GM19035 (cell line): ENCODE measurements at regions not wholly inside any gene's neighbourhood (a gene's known extent, or its start where the extent isn't known, plus 50 kb on each side); places are given as distances from the start of the nearest gene placed in this dataset.

Experiments
- ATAC-seq: cut with Tn5 transposase; IDR thresholded peaks from one replicate; pipeline ENCODE4 v1.9.1; 2021; ENCODE audit not compliant: unreplicated experiment

GRCh38 chr3:21357241-21357640 lies 393.8 kb downstream of the ZNF385D start:
- ATAC-seq = no peak

- no peak for ATAC-seq
These were observed 394.6 kb downstream of the ZNF385D start for GRCh38 chr3:21356402-21356801.

- ATAC-seq = no peak
These were observed 405.5 kb downstream of the ZNF385D start for GRCh38 chr3:21345382-21345976.

GRCh38 chr3:21331857-21332256 lies 419.2 kb downstream of the ZNF385D start:
- ATAC-seq = no peak

GRCh38 chr3:21331321-21331720 lies 419.7 kb downstream of the ZNF385D start:
- ATAC-seq = no peak

- no peak for ATAC-seq
These were observed 420.7 kb downstream of the ZNF385D start for GRCh38 chr3:21330293-21330692.

- ATAC-seq = no peak
These were observed 422.2 kb downstream of the ZNF385D start for GRCh38 chr3:21328711-21329390.

GRCh38 chr3:21326704-21327475 lies 424.1 kb downstream of the ZNF385D start:
- no peak for ATAC-seq

GRCh38 chr3:21314688-21315087 lies 436.3 kb downstream of the ZNF385D start:
- no peak for ATAC-seq

GRCh38 chr3:21310891-21311290 lies 440.1 kb downstream of the ZNF385D start:
- ATAC-seq = no peak

- ATAC-seq = no peak
These were observed 440.8 kb downstream of the ZNF385D start for GRCh38 chr3:21310161-21310560.

- no peak for ATAC-seq
These were observed 453.7 kb downstream of the ZNF385D start for GRCh38 chr3:21297304-21297703.

- no peak for ATAC-seq
These were observed 456.2 kb downstream of the ZNF385D start for GRCh38 chr3:21294768-21295167.

GRCh38 chr3:21292971-21293370 lies 458.0 kb downstream of the ZNF385D start:
- no peak for ATAC-seq

GRCh38 chr3:21290557-21290956 lies 460.5 kb downstream of the ZNF385D start:
- no peak for ATAC-seq

- no peak for ATAC-seq
These were observed 476.9 kb downstream of the ZNF385D start for GRCh38 chr3:21274079-21274571.

- no peak for ATAC-seq
These were observed 477.6 kb downstream of the ZNF385D start for GRCh38 chr3:21273259-21274025.

GRCh38 chr3:21271606-21272016 lies 479.4 kb downstream of the ZNF385D start:
- ATAC-seq = no peak

- ATAC-seq = no peak
These were observed 481.1 kb downstream of the ZNF385D start for GRCh38 chr3:21269882-21270281.

GRCh38 chr3:21260507-21260906 lies 490.5 kb downstream of the ZNF385D start:
- no peak for ATAC-seq

GRCh38 chr3:21259896-21260295 lies 491.1 kb downstream of the ZNF385D start:
- no peak for ATAC-seq
